ENCODE measurements at regions not wholly inside any gene's neighbourhood (a gene's known extent, or its start where the extent isn't known, plus 50 kb on each side); places are given as distances from the start of the nearest gene placed in this dataset.

DNA sequence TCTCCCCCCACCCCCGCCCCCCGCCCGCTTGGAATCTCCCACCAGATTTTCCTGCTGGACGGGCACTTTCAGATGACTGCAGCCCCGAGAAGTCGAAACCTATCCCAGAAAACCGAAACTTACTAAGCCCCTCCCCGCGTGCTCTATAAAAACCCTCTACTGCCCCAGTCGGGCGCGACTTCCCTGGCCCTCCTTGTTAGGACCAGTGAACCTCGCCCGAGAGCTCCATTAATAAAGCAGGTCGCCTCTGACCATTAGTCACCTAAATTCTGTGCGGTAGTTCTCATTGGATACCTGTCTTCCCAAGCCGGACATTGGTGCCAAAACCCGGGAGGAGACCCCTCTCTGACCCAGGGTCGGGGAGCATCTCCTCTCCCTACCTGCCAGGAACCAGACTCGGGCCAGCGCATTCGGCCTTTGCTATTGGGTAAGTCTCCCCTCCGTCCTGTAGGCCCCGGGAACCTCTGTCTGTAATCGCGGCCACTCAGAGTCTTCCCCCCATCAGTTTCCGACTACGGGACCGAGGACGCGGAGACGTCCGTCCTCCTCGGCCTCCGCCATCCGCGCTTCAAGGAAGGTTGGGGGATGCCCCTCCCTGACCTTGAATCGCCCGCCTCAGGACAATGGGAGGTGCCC is 958.0 kb downstream of the RPA4 start:
- H3K9me3 Mint-ChIP-seq = peaks cover 10% of the 10 kb centered on the region
- no peak overlapping the region for H3K4me3 Mint-ChIP-seq
- H3K27ac Mint-ChIP-seq = no peak overlapping the region
- peaks cover 4% of the 10 kb centered on the region for H3K36me3 Mint-ChIP-seq
- DNase-seq (ENCODE audit: extremely low spot score, unreplicated experiment) = no peak
- TF ChIP-seq CTCF (conservative IDR thresholded peaks at IDR 0.05) = no peak
- peaks cover 3% of the 10 kb centered on the region for H3K27me3 Mint-ChIP-seq
- H3K4me1 Mint-ChIP-seq (ENCODE audit: unreplicated experiment) = no peaks in the 10 kb centered on the region

DNA sequence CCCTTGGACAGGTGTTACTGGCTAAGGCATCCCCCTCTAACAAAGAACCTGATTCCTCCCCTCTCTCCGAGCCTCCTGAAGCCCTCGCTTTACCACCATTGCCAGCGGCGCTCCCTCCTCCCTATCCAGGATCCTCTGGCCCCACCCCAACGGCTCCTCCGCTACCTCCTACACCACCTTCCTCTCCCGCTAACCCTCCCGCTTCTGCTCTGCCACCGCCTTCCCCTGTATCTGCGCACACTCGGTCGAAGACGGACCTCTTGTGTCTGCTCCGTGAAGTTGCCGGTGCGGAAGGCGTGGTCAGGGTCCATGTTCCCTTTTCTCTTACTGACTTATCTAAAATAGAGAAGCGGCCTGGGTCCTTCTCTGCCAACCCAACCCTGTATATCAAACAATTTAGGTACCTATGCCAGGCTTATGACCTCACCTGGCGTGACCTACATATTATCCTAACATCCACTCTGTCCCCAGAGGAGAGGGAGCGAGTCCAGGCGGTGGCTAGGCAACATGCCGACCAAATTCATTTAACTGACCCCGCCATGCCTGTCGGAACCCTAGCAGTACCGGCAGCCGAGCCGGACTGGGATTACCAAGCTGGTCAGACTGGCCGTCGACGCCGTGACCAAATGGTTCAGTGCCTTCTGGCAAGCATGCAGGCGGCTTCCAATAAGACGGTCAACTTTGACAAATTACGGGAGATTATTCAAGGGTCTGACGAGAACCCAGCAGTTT is 958.9 kb downstream of the RPA4 start:
- H3K27me3 Mint-ChIP-seq = peaks cover 3% of the 10 kb centered on the region
- no peak for DNase-seq (ENCODE audit: extremely low spot score, unreplicated experiment)
- peaks cover 9% of the 10 kb centered on the region for H3K9me3 Mint-ChIP-seq
- no peak overlapping the region for H3K4me3 Mint-ChIP-seq
- H3K36me3 Mint-ChIP-seq = peaks cover 4% of the 10 kb centered on the region
- TF ChIP-seq CTCF (conservative IDR thresholded peaks at IDR 0.05) = no peak
- no peak overlapping the region for H3K27ac Mint-ChIP-seq
- no peaks in the 10 kb centered on the region for H3K4me1 Mint-ChIP-seq (ENCODE audit: unreplicated experiment)

DNA sequence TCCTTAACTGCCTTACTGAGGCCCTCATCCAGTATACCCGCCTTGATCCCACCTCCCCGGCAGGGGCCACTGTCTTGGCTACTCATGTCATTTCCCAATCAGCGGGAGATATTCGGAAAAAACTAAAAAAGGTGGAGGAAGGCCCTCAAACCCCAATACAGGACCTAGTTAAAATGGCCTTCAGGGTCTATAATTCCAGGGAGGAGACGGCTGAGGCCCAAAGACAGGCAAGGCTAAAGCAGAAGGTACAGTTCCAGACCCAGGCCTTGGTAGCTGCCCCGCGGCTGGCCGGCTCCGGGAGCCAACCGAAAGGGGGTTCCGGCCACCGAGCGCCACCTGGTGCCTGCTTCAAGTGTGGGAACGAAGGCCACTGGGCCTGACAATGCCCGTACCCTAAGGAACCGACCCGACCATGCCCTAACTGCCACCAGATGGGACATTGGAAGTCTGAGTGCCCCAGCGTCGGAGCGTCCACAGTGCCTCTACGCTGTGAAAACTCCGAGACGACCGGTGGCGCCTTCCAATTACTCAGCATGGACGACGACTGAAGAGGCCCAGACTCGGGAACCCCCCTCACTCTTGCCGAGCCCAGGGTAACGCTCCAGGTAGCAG is 959.6 kb downstream of the RPA4 start:
- Mint-ChIP-seq H3K9me3 (peaks cover 13% of the 10 kb centered on the region), H3K27me3 (no peaks in the 10 kb centered on the region), H3K27ac (no peak overlapping the region), H3K36me3 (peaks cover 7% of the 10 kb centered on the region), H3K4me1 (ENCODE audit: unreplicated experiment) (no peaks in the 10 kb centered on the region), H3K4me3 (no peak overlapping the region)
- DNase-seq (ENCODE audit: extremely low spot score, unreplicated experiment) = no peak
- no peak for TF ChIP-seq CTCF (conservative IDR thresholded peaks at IDR 0.05)

DNA sequence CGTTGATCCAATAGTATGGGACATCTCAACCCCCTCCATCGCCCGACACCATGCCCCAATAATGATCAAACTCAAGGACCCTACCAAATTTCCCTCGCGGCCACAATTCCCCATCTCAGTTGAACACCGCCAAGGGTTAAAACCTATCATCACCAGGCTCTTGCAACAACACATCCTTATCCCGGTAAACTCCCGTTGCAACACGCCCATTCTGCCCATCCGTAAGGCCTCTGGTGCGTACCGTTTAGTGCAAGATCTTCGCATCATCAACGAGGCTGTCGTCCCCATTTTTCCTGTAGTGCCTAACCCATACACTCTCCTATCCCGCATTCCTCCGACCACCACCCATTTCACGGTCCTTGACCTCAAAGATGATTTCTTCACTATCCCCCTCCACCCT is 960.5 kb downstream of the RPA4 start:
- no peaks in the 10 kb centered on the region for H3K27me3 Mint-ChIP-seq
- H3K4me3 Mint-ChIP-seq = no peak overlapping the region
- H3K36me3 Mint-ChIP-seq = peaks cover 8% of the 10 kb centered on the region
- no peaks in the 10 kb centered on the region for H3K4me1 Mint-ChIP-seq (ENCODE audit: unreplicated experiment)
- DNase-seq (ENCODE audit: extremely low spot score, unreplicated experiment) = no peak
- TF ChIP-seq CTCF (conservative IDR thresholded peaks at IDR 0.05) = no peak
- no peak overlapping the region for H3K27ac Mint-ChIP-seq
- peaks cover 20% of the 10 kb centered on the region for H3K9me3 Mint-ChIP-seq

DNA sequence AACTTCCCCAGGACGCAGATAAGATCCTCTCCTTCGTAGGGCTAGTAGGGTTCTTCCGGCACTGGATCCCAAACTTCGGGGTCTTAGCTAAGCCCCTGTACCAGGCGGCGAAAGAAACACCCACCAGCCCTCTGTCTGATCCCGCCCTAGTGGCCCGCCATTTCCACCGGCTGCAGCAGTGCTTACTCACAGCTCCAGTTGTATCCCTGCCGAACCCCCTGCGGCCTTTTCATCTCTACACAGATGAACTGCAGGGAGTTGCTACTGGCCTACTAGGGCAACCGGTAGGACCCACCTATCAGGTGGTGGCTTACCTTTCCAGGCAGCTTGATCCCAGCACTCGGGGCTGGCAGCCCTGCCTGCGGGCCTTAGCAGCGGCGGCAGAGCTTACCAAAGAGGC is 961.2 kb downstream of the RPA4 start:
- Mint-ChIP-seq H3K27me3 (no peaks in the 10 kb centered on the region), H3K36me3 (peaks cover 8% of the 10 kb centered on the region)

More for the DNA sequence above, 961.2 kb downstream of the RPA4 start:
- no peak overlapping the region for H3K4me3 Mint-ChIP-seq
- no peak overlapping the region for H3K27ac Mint-ChIP-seq
- no peaks in the 10 kb centered on the region for H3K4me1 Mint-ChIP-seq (ENCODE audit: unreplicated experiment)
- peaks cover 20% of the 10 kb centered on the region for H3K9me3 Mint-ChIP-seq
- DNase-seq (ENCODE audit: extremely low spot score, unreplicated experiment) = no peak
- TF ChIP-seq CTCF (conservative IDR thresholded peaks at IDR 0.05) = no peak

Measured in type B pancreatic cell (in vitro differentiated cells).